ENCODE measurements at regions not wholly inside any gene's neighbourhood (a gene's known extent, or its start where the extent isn't known, plus 50 kb on each side); places are given as distances from the start of the nearest gene placed in this dataset.

- TF ChIP-seq ZNF462 (CRISPR knock-in tag; IDR thresholded peaks at IDR 0.05) (no peak), EZH2phosphoT487 (IDR thresholded peaks at IDR 0.05; ENCODE audit: unreplicated experiment) (no peak), ZNF331 (CRISPR knock-in tag; IDR thresholded peaks at IDR 0.05; ENCODE audit: low read depth) (no peak), JUNB (IDR thresholded peaks at IDR 0.05; ENCODE audit: unreplicated experiment) (no peak), CTCF (conservative IDR thresholded peaks at IDR 0.05; ENCODE audit: low read depth in 2 of 2) (no peak)
Measured at GRCh38 chr10:63720676-63721075, 199.5 kb downstream of the REEP3 start (continued).

GRCh38 chr10:63722537-63722936 is 201.3 kb downstream of the REEP3 start:
- H2AFZ ChIP-seq = no peak overlapping the region
- no peak for TF ChIP-seq ZNF462 (CRISPR knock-in tag; IDR thresholded peaks at IDR 0.05)
- TF ChIP-seq NANOG (IDR thresholded peaks at IDR 0.05; ENCODE audit: borderline replicate concordance) = no peak
- no peak for TF ChIP-seq STAT1 (IDR thresholded peaks at IDR 0.05; ENCODE audit: unreplicated experiment)
- no peak for TF ChIP-seq POLR2AphosphoS5 (IDR thresholded peaks at IDR 0.05; ENCODE audit: low read depth)

More at GRCh38 chr10:63722537-63722936, 201.3 kb downstream of the REEP3 start:
- Mint-ChIP-seq H3K27ac (no peak overlapping the region), H3K4me1 (peaks cover 24% of the 10 kb centered on the region), H3K9me3 (no peaks in the 10 kb centered on the region), H3K27me3 (ENCODE audit: insufficient read depth, low read depth, poor library complexity) (peaks cover 2% of the 10 kb centered on the region), H3K36me3 (ENCODE audit: low read depth) (no peaks in the 10 kb centered on the region), H3K4me3 (no peak overlapping the region)
- no peaks in the 10 kb centered on the region for H3K36me3 ChIP-seq (ENCODE audit: insufficient read depth)
- no peak overlapping the region for H3K4me2 ChIP-seq
- H3K4me1 ChIP-seq (ENCODE audit: insufficient read depth) = peaks cover 5% of the 10 kb centered on the region; the same call in 1 of the 2 replicates
- no peak for ATAC-seq
- H3K27ac ChIP-seq (ENCODE audit: low read depth) = no peak overlapping the region
- no peak overlapping the region for H3K4me3 ChIP-seq
- no peaks in the 10 kb centered on the region for H3F3A ChIP-seq (replicated peaks; ENCODE audit: low read depth)
- H3K9me2 ChIP-seq (ENCODE audit: insufficient read depth) = no peaks in the 10 kb centered on the region
- no peaks in the 10 kb centered on the region for H3K27me3 ChIP-seq (ENCODE audit: insufficient read depth)
- no peaks in the 10 kb centered on the region for H3K79me2 ChIP-seq (replicated peaks; ENCODE audit: insufficient read depth)
- H4K20me1 ChIP-seq (replicated peaks; ENCODE audit: insufficient read depth) = no peaks in the 10 kb centered on the region
- DNase-seq (ENCODE audit: low spot score) = no peak
